Epithelial cell of proximal tubule (primary cell): ENCODE measurements at regions not wholly inside any gene's neighbourhood (a gene's known extent, or its start where the extent isn't known, plus 50 kb on each side); places are given as distances from the start of the nearest gene placed in this dataset.
A peak's percentile ranks its signal among the peaks of the same experiment; 100 is the strongest.
"Not testable (repeated sequence)": the region's sequence is repeated elsewhere in the genome, so short reads cannot be mapped to it uniquely, and the experiment has no call there.

Source experiments
- DNase-seq: peaks from one replicate; pipeline ENCODE4 v3.0.0-alpha.2; 2011; ENCODE audit warnings: low read depth
- H3K4me3 ChIP-seq: 2 replicates; pipeline ENCODE4 v1.5.1; 2011; ENCODE audit warnings: low read depth, mild to moderate bottlenecking, low read length
- TF ChIP-seq, protein P1 (sequence below): conservative IDR thresholded peaks from 2 replicates; pipeline ENCODE4 v1.5.1; 2012; ENCODE audit warnings: low read depth, mild to moderate bottlenecking, low read length

DNA sequence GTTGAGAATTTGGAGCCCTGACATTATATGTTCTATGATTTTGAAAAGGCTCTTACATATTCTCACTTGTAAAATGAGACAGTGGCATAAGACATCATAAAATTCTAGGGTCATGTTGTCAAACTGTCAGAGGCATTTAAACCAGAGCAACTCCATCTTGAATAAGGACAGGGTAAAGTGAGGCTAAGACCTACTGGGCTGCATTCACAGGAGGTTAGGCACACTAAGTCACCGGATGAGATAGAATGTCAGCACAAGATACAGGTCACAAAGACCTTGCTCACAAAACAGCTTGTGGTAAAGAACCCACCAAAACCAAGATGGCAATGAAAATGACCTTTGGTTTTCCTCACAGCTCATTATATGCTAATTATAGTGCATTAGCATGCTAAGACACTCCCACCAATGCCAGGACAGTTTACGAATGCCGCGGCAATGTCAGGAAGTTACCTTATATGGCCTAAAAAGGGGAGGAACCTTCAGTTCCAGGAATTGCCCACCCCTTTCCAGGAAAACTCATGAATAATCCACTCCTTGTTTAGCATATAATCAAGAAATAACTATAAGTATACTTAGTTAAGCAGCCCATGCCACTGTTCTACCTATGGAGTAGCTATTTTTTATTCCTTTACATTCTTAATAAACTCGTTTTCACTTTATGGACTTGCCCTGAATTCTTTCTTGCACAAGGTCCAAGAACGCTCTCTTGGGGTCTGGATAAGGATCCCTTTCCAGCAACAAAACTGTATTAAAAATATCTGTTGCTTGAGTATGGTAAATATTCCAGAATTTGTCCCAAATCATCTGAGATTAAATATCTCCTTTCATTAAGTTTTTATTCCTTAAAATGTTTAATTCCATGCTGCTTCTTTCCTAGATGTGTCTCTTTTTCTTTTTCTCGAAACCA lies 406.4 kb downstream of the METTL4 start:
- no peak overlapping the region for H3K4me3 ChIP-seq
- TF ChIP-seq, protein P1, sequence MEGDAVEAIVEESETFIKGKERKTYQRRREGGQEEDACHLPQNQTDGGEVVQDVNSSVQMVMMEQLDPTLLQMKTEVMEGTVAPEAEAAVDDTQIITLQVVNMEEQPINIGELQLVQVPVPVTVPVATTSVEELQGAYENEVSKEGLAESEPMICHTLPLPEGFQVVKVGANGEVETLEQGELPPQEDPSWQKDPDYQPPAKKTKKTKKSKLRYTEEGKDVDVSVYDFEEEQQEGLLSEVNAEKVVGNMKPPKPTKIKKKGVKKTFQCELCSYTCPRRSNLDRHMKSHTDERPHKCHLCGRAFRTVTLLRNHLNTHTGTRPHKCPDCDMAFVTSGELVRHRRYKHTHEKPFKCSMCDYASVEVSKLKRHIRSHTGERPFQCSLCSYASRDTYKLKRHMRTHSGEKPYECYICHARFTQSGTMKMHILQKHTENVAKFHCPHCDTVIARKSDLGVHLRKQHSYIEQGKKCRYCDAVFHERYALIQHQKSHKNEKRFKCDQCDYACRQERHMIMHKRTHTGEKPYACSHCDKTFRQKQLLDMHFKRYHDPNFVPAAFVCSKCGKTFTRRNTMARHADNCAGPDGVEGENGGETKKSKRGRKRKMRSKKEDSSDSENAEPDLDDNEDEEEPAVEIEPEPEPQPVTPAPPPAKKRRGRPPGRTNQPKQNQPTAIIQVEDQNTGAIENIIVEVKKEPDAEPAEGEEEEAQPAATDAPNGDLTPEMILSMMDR: no peak
- DNase-seq: no peak

DNA sequence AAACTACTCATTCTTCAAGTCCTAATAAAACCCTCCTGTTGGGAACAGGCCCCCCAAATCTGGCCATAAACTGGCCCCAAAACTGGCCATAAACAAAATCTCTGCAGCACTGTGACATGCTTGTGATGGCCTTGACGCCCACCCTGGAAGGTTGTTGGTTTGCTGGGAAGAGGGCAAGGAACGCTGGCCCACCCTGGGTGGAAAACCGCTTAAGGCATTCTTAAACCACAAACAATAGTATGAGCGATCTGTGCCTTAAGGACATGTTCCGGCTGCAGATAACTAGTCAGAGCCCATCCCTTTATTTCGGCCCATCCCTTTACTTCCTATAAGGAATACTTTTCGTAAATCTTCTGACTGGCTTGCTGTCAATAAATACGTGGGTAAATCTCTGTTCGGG lies 404.4 kb downstream of the METTL4 start:
- H3K4me3 ChIP-seq, DNase-seq: not testable (repeated sequence)

DNA sequence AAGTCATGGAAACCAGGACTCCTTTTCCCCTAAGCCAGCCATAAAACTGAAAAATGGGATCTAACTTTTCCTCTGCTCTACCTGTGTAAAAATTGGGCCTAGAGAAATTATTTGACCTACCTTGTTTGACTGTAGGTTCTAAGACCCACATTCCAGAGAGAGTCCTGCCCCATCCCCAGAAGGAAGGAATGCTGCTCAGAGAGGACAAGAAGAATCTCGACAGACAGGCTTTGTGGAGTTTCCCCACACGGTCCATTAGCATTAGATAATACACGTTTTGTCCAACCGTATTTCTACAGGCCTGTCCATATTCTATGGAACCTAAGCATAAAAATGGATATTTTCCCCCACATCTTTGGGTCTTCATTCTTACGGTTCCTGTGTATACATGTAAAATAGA lies 403.3 kb downstream of the METTL4 start:
- no peak overlapping the region for H3K4me3 ChIP-seq
- TF ChIP-seq, protein P1: no peak
- DNase-seq: no peak

DNA sequence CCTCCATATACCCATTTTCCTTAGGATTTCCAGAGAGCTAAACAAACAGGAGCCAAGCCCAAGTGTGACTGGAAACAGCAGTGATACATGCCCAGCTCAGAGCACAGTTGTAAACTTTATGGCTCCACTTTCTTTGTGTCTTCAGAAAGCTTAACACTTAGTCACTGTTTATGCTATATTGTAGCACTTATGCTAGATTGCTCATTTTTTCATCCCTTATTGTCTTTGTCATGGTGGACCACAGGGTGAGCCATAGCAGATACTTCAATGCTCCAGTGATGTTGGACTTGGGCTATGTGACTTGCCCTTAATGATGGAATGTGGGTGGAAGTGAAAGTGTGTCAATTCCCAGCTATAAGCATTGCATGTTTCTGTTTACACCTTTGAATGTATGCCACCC lies 401.6 kb downstream of the METTL4 start:
- no peak for DNase-seq
- TF ChIP-seq, protein P1: no peak
- no peak overlapping the region for H3K4me3 ChIP-seq

DNA sequence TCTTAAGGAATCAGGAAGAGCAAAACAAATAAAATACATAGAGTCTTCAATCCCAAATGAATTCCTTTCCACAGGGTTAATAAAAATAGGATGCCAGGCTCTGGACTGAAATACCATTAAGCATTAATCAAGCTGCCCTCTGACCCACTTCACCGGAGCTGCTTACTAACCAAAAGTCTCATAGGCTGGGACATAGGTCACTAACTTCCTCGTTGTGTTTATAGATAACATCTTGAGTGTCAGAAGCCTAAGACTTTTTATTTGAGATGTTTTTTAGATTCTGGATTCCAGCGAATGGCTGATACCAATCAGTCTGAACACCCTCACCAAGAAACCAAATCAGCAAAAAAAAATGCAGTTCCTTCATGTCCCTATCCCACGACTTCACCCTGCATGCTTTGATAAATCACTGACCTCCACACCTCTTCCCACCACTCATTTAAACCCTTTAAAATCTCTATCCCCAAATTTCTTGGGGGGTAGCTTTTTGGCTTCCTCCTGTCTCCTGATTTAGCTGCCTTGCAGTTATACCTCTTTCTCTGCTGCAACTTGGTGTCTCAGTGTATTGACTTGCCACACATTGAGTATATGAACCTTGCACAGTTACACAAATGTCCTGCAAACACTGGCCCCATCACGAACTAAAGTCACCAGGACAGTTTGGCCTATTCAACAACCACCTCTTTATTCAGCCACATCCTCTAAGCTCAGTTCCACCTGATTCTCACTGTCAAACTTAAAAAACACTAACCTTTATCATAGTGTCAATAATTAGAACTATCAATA lies 399.3 kb downstream of the METTL4 start:
- H3K4me3 ChIP-seq: no peak overlapping the region
- TF ChIP-seq, protein P1: no peak
- peak; percentile 58 for DNase-seq

DNA sequence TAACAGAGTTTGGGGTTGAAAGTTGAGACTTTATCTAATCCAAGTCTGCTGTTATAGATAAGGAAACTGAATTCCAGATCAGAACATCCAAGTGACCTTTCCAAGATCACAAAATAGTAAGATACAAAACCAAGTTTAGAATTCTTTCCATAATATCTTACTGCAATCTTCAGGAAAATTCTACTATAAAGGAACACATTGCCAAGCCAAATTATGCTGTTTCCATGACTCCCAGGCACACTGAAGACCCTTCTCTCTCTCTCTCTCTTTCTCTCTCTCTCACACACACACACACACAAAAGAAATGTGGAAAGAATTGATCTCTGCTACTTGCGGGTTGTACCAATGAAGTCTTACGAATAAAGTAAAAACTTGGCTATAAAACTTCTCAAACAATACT lies 398.4 kb downstream of the METTL4 start:
- TF ChIP-seq, protein P1: no peak
- no peak for DNase-seq
- no peak overlapping the region for H3K4me3 ChIP-seq

DNA sequence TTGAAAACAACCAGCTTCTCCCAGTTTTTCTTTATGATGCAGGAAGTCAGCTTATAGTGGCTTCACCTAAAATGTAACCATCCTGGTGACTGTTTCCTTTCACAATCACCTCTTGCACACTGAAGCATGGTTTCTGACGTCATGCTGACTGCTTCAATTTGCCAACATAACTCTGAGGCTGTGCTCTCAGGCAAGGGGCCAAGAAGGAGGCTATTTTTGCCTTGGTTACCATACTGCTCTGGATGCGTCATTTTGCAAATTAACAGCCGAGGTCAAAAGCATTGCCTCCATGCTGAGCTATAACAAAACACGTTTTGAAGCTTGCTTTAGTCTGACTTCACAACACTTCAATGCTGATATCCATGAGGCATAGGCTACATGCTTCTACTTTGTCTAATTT lies 397.8 kb downstream of the METTL4 start:
- no peak overlapping the region for H3K4me3 ChIP-seq
- TF ChIP-seq, protein P1: no peak
- DNase-seq: peak; percentile 79
